NCI-H1694 treated with DMSO at 0.1 percent for 48 hours (cell line): ENCODE measurements at regions not wholly inside any gene's neighbourhood (a gene's known extent, or its start where the extent isn't known, plus 50 kb on each side); places are given as distances from the start of the nearest gene placed in this dataset.
A peak's percentile ranks its signal among the peaks of the same experiment; 100 is the strongest.
"Not testable (repeated sequence)": the region's sequence is repeated elsewhere in the genome, so short reads cannot be mapped to it uniquely, and the experiment has no call there.

Experiments used
- DNase-seq: peaks from one replicate; lab custom pipeline; 2025; lab: John Stamatoyannopoulos, UW

DNA sequence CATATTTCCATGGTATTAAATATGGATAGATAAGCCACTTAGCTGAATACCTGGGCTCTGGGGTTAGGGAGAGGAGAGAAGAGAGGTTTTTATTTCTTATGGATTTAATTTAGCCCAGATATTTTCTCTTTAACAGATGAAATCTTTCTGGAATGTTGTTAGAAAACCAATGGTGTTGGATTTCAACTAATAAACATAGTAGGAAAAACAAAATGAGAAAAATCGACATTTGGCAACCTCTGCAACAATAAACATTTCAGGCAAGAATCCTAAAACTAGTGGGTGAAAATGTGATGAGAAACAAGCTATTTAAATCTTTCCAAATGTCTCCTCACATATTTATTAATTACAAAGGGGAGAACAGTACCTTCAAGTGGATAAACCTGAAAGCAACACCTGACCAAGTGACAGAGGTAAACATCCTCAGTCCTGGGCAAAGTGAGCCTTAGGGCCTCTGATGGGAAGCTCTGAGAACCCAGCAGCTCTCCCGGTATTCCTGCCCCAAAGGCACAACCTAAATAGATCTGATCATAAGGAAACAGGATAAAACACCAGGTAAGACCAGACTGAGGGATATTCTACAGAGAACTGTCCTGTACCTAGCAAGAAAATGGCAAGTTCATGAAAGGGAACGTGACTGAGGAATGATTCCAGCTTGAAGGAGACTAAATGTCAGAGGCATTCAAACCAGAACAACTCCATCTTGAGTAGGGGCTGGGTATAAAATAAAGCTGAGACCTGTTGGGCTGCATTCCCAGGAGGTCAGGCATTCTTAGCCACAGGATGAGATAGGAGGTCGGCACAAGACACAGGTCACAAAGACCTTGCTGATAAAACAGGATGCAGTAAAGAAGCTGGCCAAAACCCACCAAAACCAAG lies 163.7 kb downstream of the ESM1 start:
- no peak for DNase-seq

DNA sequence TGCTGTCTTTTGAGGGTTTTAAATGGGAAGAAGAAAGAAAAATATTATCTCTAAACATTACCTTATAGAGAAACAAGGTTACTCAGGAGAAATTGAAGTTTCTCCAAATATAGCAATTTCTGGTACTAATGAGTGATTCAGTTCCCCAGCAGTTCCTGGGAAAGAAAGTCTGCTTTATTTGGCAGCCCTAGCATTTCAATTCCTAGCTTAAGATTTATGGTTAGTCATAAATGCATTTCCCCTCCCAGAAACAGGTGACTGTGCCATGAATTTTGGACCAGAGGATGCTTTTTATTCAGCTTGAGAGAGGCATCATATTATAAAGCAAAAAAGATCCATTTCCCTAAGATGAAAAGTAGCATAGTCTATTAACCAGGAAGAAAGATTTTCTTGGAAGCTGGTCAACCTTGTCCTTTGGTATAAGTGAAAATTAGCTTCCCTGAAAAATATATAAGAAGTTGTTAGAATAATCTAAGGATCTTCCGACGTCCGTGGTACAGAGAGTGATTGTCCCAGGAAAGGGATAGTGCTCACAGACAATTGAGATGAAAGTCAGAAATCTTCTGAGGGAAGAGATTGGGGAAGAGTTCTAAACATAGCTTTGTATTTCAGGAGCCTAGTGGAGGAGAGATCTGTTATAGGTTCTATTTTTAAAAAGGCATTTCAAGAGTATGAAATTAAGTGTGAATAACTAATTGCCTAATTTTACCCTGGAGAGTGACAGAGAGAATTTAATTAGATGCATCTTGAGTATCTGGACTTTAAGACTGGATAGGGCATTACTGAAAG lies 164.9 kb downstream of the ESM1 start:
- DNase-seq, result no peak

DNA sequence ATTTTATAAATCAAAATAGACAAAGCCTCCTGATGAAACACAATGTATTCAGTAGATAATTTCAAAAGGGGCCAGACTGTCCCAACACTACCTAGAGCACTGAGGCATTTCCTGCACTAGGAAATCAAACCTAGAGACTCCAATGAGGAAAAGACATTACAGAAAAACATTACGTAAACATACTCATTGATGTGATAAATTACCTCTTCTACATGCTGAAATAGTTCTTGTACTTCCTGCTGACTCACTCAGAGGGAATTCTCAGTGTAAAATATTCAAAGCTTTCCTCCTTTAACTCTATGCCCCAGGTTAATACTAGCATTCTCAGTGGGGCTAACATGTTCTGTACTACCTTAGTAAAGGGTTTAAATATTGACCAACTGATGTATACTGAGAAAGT lies 178.0 kb downstream of the ESM1 start:
- no peak for DNase-seq

GRCh38 chr5:54804521-54804920 lies 180.9 kb downstream of the ESM1 start:
- no peak for DNase-seq

DNA sequence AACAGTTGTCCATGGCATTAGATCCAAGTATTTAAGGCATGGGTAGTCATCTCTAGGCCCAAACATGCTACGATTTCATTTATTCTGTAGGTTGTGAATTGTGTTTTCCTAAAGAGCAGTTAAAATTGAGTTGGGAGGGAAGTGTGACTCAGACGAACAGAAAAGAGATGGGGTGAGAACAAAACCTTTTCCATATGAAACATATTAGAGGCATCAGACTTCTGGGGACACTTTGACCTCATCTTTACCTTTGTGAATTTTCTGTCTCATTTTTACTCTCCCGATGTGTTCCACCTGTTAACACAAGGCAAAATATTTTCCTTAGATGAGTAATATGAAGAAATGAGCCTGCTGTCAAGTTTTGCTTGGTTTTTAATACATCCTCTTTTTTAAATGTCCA lies 181.3 kb downstream of the ESM1 start:
- DNase-seq, result no peak

- DNase-seq, result no peak
Observed at GRCh38 chr5:54803471-54804011, 181.9 kb downstream of the ESM1 start.

GRCh38 chr5:54799645-54800044 lies 185.7 kb downstream of the ESM1 start:
- DNase-seq, result no peak

GRCh38 chr5:54795777-54796176 lies 189.6 kb downstream of the ESM1 start:
- DNase-seq, result no peak

DNA sequence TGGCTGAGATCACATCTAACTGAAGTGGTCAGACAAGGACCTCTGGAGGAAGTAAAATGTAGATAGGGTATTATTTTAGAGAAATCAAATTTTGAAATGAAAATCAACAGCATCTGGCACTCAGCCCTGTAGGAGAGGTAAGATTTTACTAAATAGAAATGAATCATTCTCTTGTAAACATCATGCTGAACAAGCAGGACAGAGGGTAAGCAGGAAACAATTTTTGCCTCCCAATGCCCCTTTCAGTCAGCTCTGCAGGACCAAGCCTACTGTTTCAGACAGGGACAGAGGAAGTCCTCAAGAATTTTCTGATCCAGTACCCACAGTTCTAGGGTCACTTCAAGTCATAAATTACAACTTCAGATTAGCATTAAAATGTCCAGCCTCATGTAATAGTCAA lies 190.1 kb downstream of the ESM1 start:
- DNase-seq, result no peak

- no peak for DNase-seq
Observed at GRCh38 chr5:54794135-54794975, 191.0 kb downstream of the ESM1 start.

DNA sequence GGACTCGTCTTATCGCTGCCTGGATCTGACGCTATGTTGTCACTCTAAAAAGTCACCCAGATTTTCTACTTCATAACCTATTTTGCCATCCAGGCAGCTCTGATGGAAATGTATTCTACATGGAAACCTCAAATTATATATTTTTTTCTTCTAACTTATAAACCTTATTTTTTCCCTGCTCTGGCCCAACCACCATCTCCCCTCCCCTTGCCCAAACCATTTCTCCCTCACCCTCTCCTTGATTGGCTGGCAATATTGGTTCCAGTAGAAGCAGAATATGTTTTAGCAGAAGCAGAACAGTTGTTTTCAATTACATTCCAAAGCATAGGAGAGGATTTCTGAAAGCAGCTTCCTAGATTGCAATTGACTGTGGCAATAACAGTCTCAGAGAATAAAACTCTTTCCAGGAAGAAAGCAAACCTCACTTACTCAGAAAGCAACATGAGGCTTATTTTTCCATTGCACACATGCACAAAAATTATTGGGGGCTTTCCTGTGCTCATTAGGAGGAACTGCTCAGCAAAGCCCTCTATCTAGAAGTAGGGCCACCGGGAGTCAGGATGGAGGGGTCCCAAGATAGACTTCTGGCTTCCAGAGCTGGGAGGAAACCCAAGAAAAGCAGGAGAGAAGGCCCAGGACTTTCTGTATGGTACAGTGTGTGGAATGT lies 191.8 kb downstream of the ESM1 start:
- DNase-seq, result no peak

GRCh38 chr5:54792611-54793404 lies 192.6 kb downstream of the ESM1 start:
- DNase-seq, result no peak

DNA sequence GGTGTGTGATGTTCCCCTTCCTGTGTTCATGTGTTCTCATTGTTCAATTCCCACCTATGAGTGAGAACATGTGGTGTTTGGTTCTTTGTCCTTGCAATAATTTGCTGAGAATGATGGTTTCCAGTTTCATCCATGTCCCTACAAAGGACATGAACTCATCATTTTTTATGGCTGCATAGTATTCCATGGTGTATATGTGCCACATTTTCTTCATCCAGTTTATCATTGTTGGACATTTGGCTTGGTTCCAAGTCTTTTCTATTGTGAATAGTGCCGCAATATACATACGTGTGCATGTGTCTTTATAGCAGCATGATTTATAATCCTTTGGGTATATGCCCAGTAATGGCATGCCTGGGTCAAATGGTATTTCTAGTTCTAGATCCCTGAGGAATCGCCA lies 197.5 kb downstream of the ESM1 start:
- not testable (repeated sequence) for DNase-seq

DNA sequence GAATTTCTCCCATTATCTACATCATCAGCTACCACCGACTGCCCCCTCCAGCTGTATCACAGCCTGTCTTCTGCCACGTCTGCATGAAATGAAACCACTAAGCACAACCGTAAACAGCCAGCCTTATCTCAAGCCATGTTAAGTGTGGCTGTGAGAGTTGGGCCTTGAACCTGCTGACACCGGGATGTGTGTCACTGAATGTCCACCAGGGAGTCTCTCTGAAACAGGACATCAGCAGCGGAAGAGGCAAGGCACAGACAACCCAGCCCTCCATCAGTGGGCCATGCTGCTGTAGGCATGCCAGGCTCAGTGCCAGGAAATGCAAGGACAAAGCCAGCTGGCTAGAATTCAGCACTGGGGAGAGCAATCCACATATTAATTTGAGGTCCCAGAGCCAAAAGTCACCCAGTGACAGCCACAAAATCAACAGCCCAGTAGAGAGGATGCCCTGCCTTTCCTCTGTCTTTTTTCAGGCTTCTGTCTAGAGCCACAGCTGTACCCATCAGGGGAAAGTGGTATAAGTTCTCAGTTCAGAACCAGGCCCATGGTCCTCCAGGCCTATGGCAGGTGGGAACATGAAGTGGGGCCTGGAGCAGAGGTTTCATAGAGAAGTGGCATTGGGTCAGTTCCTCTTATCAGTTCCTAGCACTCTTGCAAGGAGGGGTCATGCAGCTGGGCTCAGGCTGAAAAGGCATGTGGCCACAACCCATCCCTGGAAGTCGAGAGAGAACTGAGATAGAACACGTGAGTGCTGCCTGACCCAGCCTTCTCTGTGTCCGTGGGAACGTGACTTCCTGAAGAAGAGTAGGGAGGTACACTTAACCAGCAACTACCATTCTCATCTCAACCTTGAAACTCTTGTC lies 199.4 kb downstream of the ESM1 start:
- peak; percentile 57 for DNase-seq

DNA sequence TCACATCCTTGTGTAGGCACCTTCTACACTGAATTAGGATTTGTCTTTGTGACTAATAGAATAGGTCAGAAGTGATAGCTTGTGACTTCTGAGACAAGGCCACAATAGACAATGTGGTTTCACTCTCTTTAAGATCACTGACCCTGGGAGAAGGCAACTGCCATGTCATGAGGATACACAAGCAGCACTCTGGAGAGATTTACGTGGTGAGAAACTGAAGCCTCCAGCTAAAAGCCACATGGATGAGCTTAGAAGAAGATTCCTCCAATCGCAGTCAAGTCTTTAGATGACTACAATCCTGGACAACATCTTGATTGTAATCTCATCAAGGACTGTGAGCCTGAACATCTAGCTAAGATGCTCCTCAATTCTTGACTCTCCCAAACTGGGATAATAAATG lies 206.6 kb downstream of the ESM1 start:
- no peak for DNase-seq

GRCh38 chr5:54775645-54776044 lies 209.7 kb downstream of the ESM1 start:
- no peak for DNase-seq

DNA sequence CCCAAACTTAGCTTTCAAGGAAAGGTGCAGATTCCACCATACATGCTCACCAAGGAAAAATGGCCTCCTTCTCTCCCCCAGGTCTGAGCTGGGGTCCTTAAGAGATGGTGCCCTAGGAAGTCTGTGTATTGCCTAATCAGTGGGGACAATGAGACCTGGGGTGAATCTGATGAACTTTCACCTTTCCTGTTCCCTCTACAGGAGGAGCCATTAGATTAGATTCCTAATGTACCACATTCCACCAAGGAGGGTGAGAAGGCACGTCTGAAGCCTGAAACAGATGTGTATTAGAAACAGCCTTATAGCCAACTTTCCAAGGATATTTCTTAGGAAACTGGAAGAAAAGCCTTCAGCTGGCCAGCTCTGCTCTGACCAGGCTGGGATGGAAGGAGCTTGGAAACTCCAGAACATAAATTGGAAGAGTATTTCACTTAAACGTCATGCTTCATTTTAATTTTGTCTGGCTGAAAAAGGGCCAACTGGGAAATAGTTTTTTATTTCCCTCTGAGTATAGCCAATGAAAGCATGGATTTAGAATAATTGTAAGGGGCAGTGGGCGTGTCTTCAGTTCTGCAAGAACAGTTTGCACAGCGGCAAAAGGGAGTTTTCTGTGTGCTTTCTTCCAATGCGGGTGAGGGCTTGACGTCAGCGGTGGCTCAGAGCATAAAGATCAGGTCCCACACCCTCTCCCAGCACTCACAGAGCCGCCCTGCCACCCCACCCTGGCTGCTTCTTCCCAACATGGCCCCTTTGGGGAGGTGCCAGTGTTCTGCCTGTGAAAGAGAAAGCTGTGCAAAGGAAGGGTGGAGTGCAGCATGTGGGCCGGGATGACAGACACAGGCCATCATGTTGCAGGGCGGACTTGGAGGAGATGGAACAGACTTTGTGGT lies 210.9 kb downstream of the ESM1 start:
- no peak for DNase-seq

DNA sequence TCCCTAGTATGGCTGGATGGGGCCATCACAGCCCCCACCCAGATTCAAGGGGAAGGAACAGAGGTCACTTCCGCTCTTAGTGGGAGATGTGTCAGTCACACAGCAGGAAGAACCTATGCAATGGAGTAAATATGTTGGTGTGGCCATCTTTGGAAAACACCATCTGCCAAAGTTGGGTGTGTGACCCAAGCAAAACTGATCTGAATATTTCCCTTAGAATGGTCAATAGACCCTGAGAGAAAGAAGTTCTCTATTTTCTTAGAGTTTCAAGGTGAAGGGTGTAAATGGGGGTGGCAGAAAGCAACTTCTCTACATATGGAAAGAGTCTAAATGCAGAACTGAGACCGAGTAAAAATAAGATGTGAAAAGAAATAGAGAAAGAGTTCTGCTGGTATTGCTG lies 212.7 kb downstream of the ESM1 start:
- no peak for DNase-seq

DNA sequence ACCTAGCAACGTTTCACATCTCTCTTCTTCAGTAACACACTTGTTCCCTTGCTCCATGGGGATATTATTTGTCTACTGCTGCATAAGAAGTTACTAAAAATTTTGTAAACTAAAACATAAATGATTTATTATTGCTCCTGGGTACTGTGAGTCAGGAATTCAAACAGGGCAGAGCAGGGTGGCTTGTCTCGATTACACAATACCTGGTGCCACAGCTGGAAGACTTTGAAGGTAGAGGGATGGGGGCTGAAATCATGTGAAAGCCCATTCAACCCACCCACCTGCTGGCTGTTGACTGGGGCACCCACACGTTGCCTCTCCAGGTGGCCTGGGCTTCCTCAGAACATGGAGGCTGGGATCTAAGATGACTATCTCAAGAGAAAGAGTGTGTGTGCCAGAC lies 213.2 kb downstream of the ESM1 start:
- no peak for DNase-seq
